Erythroblast (primary cell): ENCODE measurements at regions not wholly inside any gene's neighbourhood (a gene's known extent, or its start where the extent isn't known, plus 50 kb on each side); places are given as distances from the start of the nearest gene placed in this dataset.
A peak's percentile ranks its signal among the peaks of the same experiment; 100 is the strongest.

Experiments
- DNase-seq, 2 experiments: peaks; one replicate each; lab custom pipeline; 2025; lab: John Stamatoyannopoulos, UW
- GATA1 ChIP-seq: IDR thresholded peaks from 2 replicates; pipeline ENCODE4 v1.6.1; 2011; ENCODE audit warnings: low read depth, mild to moderate bottlenecking, control low read depth, low read length, moderate library complexity
- POLR2A ChIP-seq: IDR thresholded peaks from 2 replicates; pipeline ENCODE4 v1.6.1; 2011; ENCODE audit warnings: mild to moderate bottlenecking, low read length

- DNase-seq = no peak
- no peak for TF ChIP-seq POLR2A
- TF ChIP-seq GATA1 = no peak
Observed at GRCh38 chr22:46062232-46062615, 85.3 kb upstream of the WNT7B start.

GRCh38 chr22:46062971-46063631 lies 86.1 kb upstream of the WNT7B start:
- DNase-seq = no peak
- TF ChIP-seq GATA1 (no peak), POLR2A (no peak)

DNA sequence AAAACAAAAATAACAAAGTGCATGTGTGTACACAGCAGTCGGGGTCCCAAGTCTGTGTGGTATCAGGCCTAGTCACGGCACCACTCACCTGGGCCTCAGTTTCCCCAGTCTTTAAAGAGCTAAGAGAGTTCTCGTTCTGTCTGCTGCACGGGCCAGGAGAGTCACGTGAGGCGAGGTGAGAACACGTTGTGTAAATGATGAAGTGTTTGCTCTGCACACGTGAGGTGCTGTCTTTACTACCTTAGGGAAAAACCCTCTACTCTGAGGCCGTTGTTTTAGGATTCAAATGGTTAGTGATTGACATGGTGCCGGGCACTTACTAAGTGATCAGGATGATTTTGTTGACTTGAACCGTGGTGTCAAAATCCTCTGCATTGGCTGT lies 86.5 kb upstream of the PPARA start:
- no peak for TF ChIP-seq GATA1
- TF ChIP-seq POLR2A = no peak
- DNase-seq = no peak

GRCh38 chr22:46064228-46064965 lies 85.9 kb upstream of the PPARA start:
- no peak for DNase-seq
- TF ChIP-seq GATA1 (no peak), POLR2A (no peak)

DNA sequence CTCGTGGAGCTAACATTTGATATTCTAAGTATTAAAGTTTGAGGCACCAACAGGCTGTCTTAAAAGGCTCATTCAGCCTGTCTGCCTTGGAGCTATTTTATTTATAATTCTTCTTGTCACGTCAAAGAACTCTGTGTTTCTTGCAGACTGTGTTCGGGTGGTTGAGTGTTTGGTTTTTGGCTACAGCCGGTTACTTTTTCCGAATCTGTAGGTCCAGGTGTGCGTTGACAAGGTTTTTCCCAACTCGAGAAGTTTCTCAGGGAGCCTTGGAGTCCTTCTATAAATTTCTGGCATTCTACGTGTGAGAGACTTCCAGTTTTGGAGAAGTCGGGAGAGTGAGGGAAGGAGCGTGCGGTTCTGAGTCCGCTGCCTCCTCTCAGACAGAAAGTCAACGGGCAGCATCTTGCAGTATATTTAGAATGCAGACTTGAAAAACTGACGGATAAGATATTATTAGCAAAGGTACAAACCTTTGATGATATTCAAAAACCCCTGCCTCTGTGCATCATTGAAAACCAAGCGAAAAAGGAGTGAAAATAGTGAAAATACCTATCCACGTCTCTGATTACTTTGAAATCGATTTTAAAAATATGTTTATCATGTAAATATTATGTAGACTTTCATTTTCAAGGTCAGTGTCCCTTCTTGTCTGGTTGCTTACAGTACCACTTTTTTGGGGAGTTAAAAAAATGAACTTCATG lies 85.2 kb upstream of the PPARA start:
- DNase-seq = no peak
- TF ChIP-seq GATA1 = no peak
- TF ChIP-seq POLR2A = no peak

DNA sequence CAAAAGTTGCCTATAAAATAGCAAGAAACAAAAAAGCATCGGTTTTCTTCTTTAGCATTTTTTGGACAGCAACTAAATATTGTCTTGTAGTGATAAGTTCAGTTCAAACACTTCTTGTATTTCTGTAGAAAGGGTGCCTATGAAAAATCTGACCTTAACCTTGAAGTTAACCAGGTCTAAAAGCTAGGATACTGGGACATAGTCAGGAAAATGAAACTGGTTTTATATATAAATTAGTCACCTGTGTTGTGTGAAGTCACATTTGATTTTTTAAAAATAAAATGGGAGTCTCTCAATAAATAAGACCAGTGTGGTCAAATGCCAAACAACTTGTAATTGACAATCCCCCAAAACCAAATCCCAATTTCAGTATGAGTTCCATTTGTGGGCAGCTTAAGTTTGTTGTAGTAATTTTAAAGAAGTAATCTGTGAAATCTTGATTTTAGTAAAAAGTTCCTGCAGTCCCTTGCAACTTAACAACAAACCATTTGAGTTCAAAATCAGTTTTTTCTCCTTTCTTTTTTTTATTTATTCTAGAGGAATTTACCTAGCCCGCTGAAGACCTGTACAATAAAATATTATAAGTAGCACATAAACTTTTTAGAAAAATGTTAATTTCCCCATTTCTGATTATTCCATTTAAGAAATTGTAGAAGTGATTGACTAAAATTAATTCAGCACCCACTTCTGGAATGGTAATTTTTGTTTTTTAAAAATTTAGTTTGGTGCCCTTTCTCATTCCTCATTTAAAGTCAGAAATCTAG lies 84.5 kb upstream of the PPARA start:
- DNase-seq = no peak
- no peak for TF ChIP-seq GATA1
- no peak for TF ChIP-seq POLR2A

DNA sequence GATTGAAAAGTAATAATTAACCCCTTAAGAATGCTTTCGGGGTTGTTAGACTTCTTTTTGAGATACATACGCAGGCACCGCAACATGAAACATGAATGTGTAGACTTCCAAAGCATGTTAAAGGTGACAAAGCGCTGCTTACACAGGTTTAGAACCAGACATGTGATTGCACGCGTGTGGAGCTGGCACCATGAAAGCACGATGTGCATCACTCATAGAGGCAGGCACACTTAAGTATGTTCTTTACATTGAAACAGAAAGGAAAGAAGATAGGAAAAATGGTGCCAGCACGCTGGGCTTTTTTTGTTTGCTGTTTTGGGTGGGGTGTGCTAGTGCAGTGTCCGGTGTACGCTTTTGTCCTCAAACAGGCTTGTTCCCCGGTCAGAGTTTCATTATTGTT lies 83.6 kb upstream of the PPARA start:
- DNase-seq = no peak
- TF ChIP-seq POLR2A = no peak
- no peak for TF ChIP-seq GATA1

- peak; percentile 3 for TF ChIP-seq POLR2A
- TF ChIP-seq GATA1 = no peak
- DNase-seq = no peak
Observed at GRCh38 chr22:46067159-46068111, 82.9 kb upstream of the PPARA start.

DNA sequence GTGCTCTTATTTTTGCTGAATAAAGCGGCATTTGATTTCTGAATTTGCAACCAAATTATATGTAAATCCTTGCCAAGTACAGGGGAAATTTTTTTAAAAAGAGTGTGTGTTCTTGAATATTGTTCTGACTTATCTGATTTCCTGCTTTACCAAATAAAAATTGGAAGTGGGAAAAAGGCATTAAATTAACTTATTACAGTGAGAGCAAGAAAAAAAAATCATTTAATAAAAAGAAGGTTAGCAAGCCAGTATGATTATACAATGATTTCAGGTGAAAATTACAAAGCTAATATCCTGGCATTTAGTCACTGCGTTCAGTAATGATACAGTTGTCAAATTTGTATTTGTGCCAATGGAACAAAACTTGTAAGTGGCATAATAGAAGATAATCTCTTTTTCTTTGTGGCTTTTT lies 82.1 kb upstream of the PPARA start:
- TF ChIP-seq POLR2A (no peak), GATA1 (no peak)

DNA sequence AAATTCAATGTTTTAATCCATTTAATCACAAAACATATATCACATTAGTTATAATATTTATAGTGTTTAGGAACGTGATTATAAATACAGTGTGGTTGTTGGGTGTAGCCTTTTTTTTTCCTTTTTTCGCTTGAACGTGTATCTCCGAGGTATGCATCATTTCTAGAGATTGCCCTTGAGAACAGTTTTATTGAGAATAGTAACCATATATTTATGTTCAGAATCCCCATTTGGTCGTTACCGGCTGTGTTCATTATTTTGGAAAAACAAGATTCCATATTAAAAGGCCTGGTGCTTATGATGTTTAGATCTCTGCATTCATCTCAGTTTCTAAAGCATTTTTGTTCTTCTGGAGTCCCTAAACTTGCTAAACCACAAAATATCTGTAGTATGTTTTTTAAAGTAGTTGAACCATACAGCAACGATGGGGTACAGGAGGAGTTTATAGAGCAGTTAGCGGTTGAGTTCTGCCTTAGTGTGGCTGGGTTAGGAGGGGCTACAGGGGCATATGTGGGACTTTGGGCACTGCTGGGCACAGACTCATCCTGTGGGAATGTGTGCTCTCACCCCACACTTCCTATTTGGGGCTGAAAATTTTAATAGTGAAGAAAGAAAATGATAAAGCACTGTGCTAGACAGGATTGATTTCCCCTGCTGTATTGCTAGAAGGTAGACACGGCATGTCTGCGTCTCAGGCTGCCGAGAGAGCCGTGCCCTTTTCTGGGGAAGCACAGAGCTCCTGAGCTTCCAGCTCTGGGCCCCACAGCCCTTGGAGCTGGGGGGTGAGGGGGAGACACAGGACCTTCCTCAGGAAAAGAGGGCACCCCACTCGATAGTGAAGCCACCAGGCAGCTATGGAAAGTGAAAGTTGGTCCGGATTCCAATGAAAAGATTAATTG lies 81.5 kb upstream of the PPARA start:
- TF ChIP-seq POLR2A (no peak), GATA1 (no peak)

More for the DNA sequence above, 82.1 kb upstream of the PPARA start:
- DNase-seq = no peak

GRCh38 chr22:46069521-46070214 lies 80.7 kb upstream of the PPARA start:
- no peak for DNase-seq
- TF ChIP-seq GATA1 (no peak), POLR2A (peak; percentile 99)

More for the DNA sequence above, 81.5 kb upstream of the PPARA start:
- no peak for DNase-seq
